ENCODE measurements at regions not wholly inside any gene's neighbourhood (a gene's known extent, or its start where the extent isn't known, plus 50 kb on each side); places are given as distances from the start of the nearest gene placed in this dataset.

- H3K36me3 Mint-ChIP-seq (ENCODE audit: low read depth), result no peaks in the 10 kb centered on the region
- H3K9me3 Mint-ChIP-seq (ENCODE audit: low read depth), result peaks cover 11% of the 10 kb centered on the region
- no peak overlapping the region for H3K27ac Mint-ChIP-seq (ENCODE audit: unreplicated experiment)
- peaks cover 38% of the 10 kb centered on the region for H3K4me1 Mint-ChIP-seq (ENCODE audit: low read depth)
- no peak for DNase-seq (ENCODE audit: low spot score)
- H3K4me3 Mint-ChIP-seq (ENCODE audit: unreplicated experiment), result no peak overlapping the region
- H3K27me3 Mint-ChIP-seq (ENCODE audit: low read depth), result no peaks in the 10 kb centered on the region
- TF ChIP-seq CTCF (IDR thresholded peaks at IDR 0.05), result no peak
These were observed 252.7 kb upstream of the TCF4 start for GRCh38 chr18:55840601-55841170.

- no peak overlapping the region for H3K4me3 Mint-ChIP-seq (ENCODE audit: unreplicated experiment)
- DNase-seq (ENCODE audit: low spot score), result no peak
- no peak overlapping the region for H3K27ac Mint-ChIP-seq (ENCODE audit: unreplicated experiment)
- H3K27me3 Mint-ChIP-seq (ENCODE audit: low read depth), result no peaks in the 10 kb centered on the region
- no peak for TF ChIP-seq CTCF (IDR thresholded peaks at IDR 0.05)
- H3K9me3 Mint-ChIP-seq (ENCODE audit: low read depth), result peaks cover 11% of the 10 kb centered on the region
- peaks cover 38% of the 10 kb centered on the region for H3K4me1 Mint-ChIP-seq (ENCODE audit: low read depth)
- H3K36me3 Mint-ChIP-seq (ENCODE audit: low read depth), result no peaks in the 10 kb centered on the region
These were observed 251.4 kb upstream of the TCF4 start for GRCh38 chr18:55839343-55839742.

- H3K4me1 Mint-ChIP-seq (ENCODE audit: low read depth), result peaks cover 36% of the 10 kb centered on the region
- TF ChIP-seq CTCF (IDR thresholded peaks at IDR 0.05), result no peak
- no peak for DNase-seq (ENCODE audit: low spot score)
- H3K36me3 Mint-ChIP-seq (ENCODE audit: low read depth), result no peaks in the 10 kb centered on the region
- H3K27me3 Mint-ChIP-seq (ENCODE audit: low read depth), result no peaks in the 10 kb centered on the region
- H3K27ac Mint-ChIP-seq (ENCODE audit: unreplicated experiment), result no peak overlapping the region
- no peak overlapping the region for H3K4me3 Mint-ChIP-seq (ENCODE audit: unreplicated experiment)
- peaks cover 11% of the 10 kb centered on the region for H3K9me3 Mint-ChIP-seq (ENCODE audit: low read depth)
These were observed 250.8 kb upstream of the TCF4 start for GRCh38 chr18:55838841-55839240.

- Mint-ChIP-seq H3K36me3 (ENCODE audit: low read depth) (peaks cover 1% of the 10 kb centered on the region), H3K4me1 (ENCODE audit: low read depth) (peaks cover 38% of the 10 kb centered on the region), H3K9me3 (ENCODE audit: low read depth) (peaks cover 16% of the 10 kb centered on the region), H3K4me3 (ENCODE audit: unreplicated experiment) (no peak overlapping the region), H3K27ac (ENCODE audit: unreplicated experiment) (peak overlapping the region; percentile 77), H3K27me3 (ENCODE audit: low read depth) (no peaks in the 10 kb centered on the region)
- no peak for DNase-seq (ENCODE audit: low spot score)
- no peak for TF ChIP-seq CTCF (IDR thresholded peaks at IDR 0.05)
These were observed 250.3 kb upstream of the TCF4 start for GRCh38 chr18:55838319-55838718.

GRCh38 chr18:55833543-55833942, 245.6 kb upstream of the TCF4 start:
- peaks cover 31% of the 10 kb centered on the region for H3K4me1 Mint-ChIP-seq (ENCODE audit: low read depth)
- no peaks in the 10 kb centered on the region for H3K27me3 Mint-ChIP-seq (ENCODE audit: low read depth)
- no peak overlapping the region for H3K4me3 Mint-ChIP-seq (ENCODE audit: unreplicated experiment)
- no peak for TF ChIP-seq CTCF (IDR thresholded peaks at IDR 0.05)
- peaks cover 12% of the 10 kb centered on the region for H3K9me3 Mint-ChIP-seq (ENCODE audit: low read depth)
- DNase-seq (ENCODE audit: low spot score), result no peak
- H3K36me3 Mint-ChIP-seq (ENCODE audit: low read depth), result peaks cover 2% of the 10 kb centered on the region
- H3K27ac Mint-ChIP-seq (ENCODE audit: unreplicated experiment), result peak overlapping the region; percentile 74
